LNCaP clone FGC (cell line): ENCODE measurements at regions not wholly inside any gene's neighbourhood (a gene's known extent, or its start where the extent isn't known, plus 50 kb on each side); places are given as distances from the start of the nearest gene placed in this dataset.

Experiments
- DNase-seq: peaks from one replicate; pipeline ENCODE4 v3.0.0-alpha.2; 2011; ENCODE audit warnings: low read depth
- H3K4me3 ChIP-seq: 2 replicates; pipeline ENCODE4 v1.5.1; 2011; ENCODE audit warnings: mild to moderate bottlenecking, low read depth, low read length, control low read depth
- TF ChIP-seq, protein P1 (sequence below): IDR thresholded peaks from 2 replicates; pipeline ENCODE4 v1.5.1; 2012; ENCODE audit warnings: mild to moderate bottlenecking; ENCODE audit not compliant: control insufficient read depth, insufficient read depth; ENCODE audit errors: extremely low read depth

DNA sequence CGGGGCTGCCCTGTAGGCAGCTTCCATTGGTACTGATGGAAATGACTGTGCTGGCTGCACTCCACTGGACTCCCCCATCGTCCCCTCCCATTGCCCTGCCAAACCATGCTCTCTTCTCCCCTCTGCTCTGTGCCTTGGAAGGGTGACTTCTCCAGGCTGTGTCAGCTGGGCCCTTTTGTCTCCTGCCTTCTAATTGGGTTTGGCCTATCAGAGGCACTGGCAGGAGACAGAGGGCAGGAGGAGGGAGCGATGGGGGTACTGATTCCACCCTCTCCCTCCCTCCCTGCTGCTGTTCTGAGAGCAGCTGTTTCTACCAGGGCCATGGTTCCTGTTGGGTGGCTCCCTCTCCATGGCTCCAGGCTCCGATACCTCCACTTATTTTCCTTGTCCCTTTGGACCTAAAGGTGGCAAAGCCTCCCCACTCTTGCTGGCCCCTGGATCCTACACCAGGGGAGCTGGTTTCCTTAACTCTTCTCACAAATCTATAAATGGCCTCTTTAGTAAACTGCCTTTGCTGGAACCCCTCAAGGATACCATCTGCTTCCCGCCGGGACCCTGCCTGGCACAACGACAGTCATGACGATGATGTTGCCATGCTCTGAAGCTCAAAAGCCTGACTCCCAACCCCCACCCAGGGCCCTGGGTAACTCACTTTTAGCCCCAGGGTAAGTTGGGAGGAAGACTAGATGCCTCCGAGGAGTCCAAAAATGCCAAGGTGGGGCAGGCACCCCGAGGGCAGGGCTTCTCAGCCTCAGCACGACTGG lies 123.8 kb upstream of the RPL38 start:
- no peak overlapping the region for H3K4me3 ChIP-seq
- TF ChIP-seq, protein P1, sequence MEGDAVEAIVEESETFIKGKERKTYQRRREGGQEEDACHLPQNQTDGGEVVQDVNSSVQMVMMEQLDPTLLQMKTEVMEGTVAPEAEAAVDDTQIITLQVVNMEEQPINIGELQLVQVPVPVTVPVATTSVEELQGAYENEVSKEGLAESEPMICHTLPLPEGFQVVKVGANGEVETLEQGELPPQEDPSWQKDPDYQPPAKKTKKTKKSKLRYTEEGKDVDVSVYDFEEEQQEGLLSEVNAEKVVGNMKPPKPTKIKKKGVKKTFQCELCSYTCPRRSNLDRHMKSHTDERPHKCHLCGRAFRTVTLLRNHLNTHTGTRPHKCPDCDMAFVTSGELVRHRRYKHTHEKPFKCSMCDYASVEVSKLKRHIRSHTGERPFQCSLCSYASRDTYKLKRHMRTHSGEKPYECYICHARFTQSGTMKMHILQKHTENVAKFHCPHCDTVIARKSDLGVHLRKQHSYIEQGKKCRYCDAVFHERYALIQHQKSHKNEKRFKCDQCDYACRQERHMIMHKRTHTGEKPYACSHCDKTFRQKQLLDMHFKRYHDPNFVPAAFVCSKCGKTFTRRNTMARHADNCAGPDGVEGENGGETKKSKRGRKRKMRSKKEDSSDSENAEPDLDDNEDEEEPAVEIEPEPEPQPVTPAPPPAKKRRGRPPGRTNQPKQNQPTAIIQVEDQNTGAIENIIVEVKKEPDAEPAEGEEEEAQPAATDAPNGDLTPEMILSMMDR: no peak
- DNase-seq: no peak

DNA sequence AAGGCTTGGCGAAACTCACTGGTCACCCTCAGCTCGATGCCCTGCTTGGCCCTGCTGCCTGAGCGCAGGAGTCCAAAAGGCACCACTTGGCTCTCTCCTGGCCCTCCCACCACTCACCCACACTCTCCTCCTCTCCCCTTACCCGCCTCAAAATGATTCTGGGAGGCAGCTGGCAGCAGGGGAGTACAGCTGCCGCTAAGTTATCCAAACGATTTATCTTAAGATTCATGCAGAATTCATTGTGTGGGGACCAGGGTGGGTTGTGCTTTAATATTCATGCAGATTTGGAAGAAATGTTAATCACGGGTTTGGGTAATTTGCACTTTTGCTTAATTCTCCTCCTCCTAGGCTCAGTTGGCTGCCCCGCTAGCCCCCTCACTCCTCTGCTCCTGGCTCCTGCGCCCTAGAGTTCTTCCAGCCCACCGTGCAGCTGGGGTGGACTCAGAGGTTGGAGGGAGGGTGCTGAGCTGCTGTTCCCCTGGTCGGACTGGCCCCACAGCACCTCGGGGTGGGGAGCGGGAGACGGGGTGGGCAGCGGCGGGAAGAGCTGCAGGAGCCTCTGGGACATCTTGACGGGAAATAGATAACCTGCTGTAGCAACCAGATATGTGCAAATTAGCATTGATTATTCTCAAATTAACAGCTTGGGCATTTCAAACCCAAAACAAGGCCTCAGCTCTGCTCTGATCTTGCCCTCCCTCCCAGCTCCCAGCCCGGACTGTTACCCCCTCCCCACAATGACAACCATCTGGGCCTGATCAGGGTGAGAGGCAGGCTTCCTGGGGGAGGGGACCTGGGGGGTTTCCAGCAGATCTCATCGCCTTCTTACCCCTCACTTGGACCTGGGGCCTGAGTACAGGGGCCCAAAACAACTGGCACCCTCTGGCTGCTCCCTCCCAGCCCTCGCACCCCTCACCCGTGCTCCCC lies 122.6 kb upstream of the RPL38 start:
- TF ChIP-seq, protein P1: no peak
- H3K4me3 ChIP-seq: no peak overlapping the region
- DNase-seq: no peak

DNA sequence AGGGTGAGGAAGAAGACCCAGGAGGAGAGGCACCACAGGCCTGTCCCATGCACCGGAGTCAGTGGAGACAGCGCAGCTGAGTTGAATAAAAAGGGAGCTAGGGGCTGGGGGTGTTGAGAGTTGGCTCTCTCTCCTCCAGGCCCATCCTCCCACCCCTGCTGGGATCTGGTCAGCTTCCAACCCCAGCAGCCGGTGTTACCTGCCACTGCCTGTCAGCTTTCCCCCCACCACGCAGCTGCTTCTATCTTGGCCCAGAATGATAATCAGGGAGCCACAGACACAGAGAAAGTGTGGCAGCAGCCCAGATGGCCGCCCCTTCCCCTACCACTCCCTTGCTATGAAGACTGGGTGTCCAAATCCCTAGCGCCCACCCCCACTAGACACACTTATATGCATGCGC lies 120.6 kb upstream of the RPL38 start:
- no peak for DNase-seq
- TF ChIP-seq, protein P1: no peak

DNA sequence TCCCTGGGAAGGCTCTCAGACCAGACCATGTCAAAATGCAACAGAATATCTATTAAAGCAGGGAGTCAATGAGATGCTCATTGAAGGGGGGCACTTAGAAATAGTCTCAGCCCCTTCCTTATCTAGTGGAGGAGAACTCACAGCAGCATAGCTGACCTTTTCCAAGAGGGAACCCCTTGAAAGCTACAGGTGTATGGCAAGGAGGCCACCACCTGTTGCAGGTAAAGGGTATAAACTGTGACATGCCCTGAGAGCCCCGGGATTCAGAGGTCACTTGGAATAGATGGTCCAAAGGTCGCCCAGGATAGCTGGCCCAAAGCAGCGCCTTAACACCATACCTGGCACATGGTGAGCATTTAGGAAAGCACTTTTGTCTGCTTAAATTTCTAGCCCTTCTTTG lies 120.2 kb upstream of the RPL38 start:
- TF ChIP-seq, protein P1: no peak
- DNase-seq: no peak
- H3K4me3 ChIP-seq: no peak overlapping the region

More for the DNA sequence above, 120.6 kb upstream of the RPL38 start:
- H3K4me3 ChIP-seq: no peak overlapping the region

DNA sequence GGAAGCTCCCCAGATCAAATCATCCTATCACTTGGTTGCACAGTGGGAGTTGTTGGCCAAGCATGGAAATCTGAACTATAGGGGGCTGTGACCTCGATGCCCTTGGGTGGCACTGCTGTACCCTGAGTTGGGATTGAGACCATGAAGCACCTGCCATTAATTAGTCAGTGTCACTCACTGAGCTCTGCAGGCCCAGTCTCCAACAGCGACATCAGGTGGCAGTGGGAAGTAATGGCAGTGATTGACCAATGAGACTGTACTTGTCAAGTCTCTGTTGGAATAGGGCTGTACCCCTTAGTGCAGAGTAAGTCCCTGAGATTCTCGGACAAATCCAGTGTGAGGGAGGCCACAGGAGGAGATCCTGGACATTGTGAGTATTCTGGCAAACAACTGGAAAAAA lies 118.0 kb upstream of the RPL38 start:
- no peak for DNase-seq
- H3K4me3 ChIP-seq: no peak overlapping the region
- TF ChIP-seq, protein P1: peak; percentile 34; the same call in 1 of the 2 replicates

DNA sequence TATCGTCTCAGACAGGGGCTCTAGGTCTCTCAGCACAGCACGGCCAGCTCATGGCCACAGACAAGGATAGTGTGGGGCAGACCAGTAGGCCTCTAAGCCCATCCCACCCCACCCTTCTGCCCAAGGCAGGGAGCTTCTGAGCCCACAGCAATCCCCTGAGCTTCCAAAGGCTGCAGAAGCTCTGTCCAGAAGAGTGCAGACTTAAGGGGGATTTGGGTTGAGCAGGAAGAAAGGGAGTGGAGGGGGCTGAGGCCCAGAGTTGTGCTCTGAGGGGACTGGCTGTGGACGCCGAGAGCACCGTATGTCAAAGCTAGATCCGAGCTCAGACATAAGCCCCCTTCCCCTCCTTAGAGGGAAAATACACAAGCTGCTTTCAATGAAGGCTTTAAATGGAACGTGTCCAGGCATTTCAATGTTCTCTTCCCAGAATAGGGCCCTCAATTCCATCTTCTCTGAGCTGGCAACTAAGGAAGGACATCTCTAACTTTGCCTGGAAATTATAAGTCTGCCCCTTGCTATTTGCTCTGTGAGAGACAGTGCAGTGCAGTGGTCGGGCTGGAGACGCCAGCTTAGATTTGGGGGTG lies 116.4 kb upstream of the RPL38 start:
- TF ChIP-seq, protein P1: no peak
- H3K4me3 ChIP-seq: no peak overlapping the region
- DNase-seq: no peak
